ENCODE measurements at regions not wholly inside any gene's neighbourhood (a gene's known extent, or its start where the extent isn't known, plus 50 kb on each side); places are given as distances from the start of the nearest gene placed in this dataset.

- TF ChIP-seq CTCF (conservative IDR thresholded peaks at IDR 0.05) (no peak), ZFX (IDR thresholded peaks at IDR 0.05) (no peak)
- H3K27ac ChIP-seq: no peak overlapping the region
Measured at GRCh38 chr16:63749276-63749675, 1372.6 kb downstream of the CDH11 start.

DNA sequence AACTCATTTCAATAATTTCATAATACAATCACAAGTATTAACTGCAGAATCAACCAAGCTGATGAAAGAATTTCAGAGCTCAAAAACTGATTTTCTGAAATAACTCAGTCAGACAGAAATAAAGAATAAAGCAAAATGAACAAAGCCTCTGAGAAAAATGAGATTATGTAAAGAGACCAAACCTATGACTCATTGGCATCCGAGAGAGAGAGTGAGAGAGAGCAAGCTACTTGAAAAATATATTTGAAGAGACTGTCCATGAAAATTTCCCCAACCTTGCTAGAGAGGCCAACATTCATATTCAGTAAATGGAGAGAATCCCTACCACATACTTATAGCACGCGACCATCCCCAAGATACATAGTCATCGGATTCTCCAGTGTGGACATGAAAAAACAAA, 1376.4 kb downstream of the CDH11 start:
- TF ChIP-seq CTCF (conservative IDR thresholded peaks at IDR 0.05) (no peak), ZFX (IDR thresholded peaks at IDR 0.05) (no peak)
- no peak overlapping the region for H3K27ac ChIP-seq

DNA sequence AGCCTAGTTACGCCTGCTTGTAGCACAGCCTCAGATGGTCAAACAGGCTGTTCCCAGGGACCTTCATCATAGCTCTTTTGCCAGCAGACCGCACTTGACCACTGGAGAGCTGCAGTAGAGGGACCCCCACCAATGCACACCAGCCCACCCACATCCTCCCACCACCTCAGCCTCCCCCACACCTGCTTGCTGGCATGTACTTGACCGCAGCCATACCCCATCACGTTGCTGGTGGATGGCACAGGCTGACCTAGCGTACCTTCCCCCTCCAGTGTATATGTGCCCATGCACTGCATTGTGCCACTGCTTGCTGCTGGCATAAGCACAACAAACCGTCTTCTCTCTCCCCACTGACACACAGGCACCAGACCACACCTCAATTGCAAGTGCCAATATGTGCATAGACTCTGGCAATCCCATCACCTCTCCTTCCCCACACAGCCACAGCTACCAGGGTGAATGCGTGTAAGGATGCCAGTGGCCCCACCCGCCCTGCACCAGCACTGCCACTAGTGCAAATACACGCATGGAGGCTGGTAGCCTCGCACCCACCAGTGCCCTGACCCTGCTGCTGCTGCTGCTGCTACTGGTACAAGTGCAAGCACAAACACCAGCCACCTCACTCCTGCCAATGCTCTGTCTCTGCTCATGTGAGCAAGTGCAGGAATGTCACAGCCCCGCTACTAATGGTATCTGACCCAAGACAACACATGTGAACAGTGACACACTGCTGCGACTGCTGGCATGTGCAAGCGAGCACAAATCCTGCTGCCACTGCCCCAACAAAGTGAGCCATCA, 1377.6 kb downstream of the CDH11 start:
- no peak overlapping the region for H3K27ac ChIP-seq
- TF ChIP-seq CTCF (conservative IDR thresholded peaks at IDR 0.05): no peak
- TF ChIP-seq ZFX (IDR thresholded peaks at IDR 0.05): no peak

- TF ChIP-seq CTCF (conservative IDR thresholded peaks at IDR 0.05): no peak
- no peak for TF ChIP-seq ZFX (IDR thresholded peaks at IDR 0.05)
- no peak overlapping the region for H3K27ac ChIP-seq
Measured at GRCh38 chr16:63742150-63742549, 1379.7 kb downstream of the CDH11 start.

- TF ChIP-seq CTCF (conservative IDR thresholded peaks at IDR 0.05): no peak
- no peak for TF ChIP-seq ZFX (IDR thresholded peaks at IDR 0.05)
- no peak overlapping the region for H3K27ac ChIP-seq
Measured at GRCh38 chr16:63737633-63738032, 1384.2 kb downstream of the CDH11 start.

DNA sequence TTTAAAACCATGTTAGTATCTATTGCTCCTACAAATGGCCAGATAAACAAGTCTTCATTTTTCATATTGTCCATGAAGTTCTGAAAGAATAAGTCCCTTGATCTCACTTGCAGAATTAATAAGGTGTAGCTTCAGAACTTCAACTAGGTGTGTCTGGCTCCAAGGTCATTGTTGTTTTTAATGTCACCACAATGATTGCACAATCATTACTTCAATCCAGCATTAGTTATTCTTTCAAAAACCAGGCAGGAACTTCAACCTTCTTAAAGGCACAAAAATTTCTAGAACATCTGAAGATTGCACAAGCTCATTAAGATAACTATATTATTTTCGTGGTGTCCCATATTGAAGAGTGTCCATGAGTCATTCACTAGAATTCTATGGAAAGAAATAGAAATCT, 1386.4 kb downstream of the CDH11 start:
- TF ChIP-seq CTCF (conservative IDR thresholded peaks at IDR 0.05) (no peak), ZFX (IDR thresholded peaks at IDR 0.05) (no peak)
- no peak overlapping the region for H3K27ac ChIP-seq

- TF ChIP-seq ZFX (IDR thresholded peaks at IDR 0.05): no peak
- 0 out of 2 replicates have a peak, but pooled peaks have one; percentile 10 for TF ChIP-seq CTCF (conservative IDR thresholded peaks at IDR 0.05)
- H3K27ac ChIP-seq: no peak overlapping the region
Measured at GRCh38 chr16:63720848-63721247, 1401.0 kb downstream of the CDH11 start.

Data from C4-2B (cell line).